Activated gamma-delta T cell (primary cell): ENCODE measurements at regions not wholly inside any gene's neighbourhood (a gene's known extent, or its start where the extent isn't known, plus 50 kb on each side); places are given as distances from the start of the nearest gene placed in this dataset.

Source experiments
- DNase-seq: peaks from one replicate; lab custom pipeline; 2025; lab: John Stamatoyannopoulos, UW

DNA sequence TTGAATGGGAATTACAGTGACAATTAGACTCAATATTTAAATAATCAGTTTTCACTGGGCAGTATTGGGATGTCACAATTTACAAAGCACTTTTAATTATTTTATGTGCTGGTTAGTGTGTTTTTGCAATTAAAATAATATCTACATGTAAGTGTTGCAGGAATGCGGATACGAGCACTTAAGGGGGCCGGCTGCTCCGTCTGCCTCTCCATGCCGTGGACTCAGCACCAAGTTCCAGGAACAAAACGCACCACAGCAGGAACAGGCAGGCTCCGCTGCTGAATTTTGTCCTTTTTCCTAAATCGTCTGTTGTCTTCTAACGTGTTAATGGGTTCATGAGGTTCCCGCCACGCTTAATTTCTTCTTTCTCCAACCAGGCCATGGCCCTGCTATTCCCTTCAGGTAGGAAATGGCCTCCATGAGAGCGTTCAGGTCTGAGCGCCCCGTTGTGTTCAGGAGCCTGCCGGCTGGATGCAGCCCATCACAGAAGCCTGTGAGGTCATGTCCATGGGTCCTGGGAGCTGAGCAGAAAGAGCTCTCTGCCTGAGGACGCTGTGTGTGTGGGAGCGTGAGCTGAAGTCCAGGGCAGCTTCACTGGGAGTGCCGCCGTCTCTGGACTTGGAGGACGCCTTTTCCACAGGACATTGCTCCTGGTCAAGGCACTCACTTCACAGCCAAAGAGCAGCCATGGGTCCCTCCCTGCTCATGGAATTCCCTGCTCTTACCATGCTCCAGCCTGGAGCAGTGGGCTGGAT is 730.3 kb downstream of the BRD1 start:
- no peak for DNase-seq

DNA sequence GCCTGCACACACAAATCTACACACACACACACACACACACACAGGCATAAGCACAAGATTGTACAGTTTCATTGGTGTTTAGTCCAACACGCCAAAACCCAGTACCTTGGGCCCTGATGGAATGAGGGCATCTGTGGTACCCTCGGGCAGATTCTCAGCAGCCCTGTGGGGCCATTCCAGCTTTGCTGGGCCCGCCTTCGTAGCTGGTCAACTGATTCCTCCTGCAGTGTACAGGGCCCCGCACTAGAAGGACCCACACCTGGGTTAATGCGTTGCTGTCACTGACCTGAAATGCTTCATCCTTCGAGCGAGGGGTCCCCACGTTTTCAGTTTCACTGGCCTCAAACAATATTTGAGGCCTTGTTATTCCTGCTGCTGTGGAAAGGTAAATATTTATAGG is 731.2 kb downstream of the BRD1 start:
- DNase-seq, result no peak

GRCh38 chr22:49095366-49095765 is 732.3 kb downstream of the BRD1 start:
- no peak for DNase-seq

DNA sequence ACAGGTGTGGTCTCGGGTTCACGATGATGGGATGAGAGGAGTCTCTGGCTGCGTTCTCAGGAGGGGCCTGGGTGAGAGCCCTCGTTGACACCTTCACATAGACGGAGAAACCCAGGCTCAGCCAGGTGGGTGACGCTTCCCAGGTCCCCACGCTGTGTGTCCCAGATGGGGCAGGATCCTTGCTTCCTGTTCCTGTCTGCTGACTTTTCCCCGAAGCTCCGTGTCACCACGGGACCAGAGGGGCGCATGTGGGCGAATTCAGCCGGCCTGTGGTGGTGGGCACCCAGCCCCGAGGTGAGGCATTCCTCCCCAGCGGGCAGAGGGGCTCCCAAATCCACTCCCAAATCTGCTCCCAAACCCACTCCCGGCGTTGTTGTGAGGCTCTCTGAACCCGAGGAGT is 732.8 kb downstream of the BRD1 start:
- DNase-seq, result no peak

DNA sequence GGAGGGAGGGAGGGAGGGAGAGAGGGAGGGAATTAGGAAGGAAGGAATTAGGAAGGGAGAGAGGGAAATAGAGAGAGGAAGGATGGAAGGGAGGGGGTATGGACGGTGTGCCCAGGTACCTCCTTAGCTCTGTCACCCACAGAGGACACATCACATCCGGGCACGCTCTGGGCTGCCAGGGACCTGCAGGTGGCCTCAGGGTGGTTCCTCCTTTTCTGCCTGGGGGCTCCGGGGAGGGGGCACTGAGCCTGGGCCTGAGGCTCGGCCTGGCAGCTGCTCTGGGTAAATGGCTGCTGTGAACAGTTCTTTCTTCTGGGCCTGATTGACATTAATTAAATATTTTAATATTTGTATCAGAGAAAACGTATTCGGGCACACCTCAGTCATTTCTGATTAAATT is 733.5 kb downstream of the BRD1 start:
- no peak for DNase-seq

GRCh38 chr22:49093192-49093880 is 734.3 kb downstream of the BRD1 start:
- DNase-seq, result no peak

DNA sequence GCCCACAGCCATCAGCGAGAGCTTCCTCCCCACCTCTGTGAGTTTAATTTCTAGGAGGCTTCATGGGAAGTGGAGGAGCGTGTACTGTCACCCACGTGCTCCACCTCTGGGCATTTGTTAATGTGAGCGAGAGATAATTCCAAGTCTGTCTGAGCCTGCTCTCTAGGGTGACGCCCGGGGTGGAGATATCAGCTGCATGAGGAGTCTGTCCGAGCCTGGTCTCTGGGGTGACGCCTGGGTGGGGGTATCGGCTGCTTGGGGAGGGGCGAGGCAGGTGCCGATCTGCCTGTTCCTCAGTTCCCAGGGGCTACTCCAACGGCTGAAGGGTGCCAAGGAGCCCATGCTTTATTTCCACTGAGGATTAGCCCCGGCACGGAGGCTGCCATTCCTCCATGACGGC is 735.0 kb downstream of the BRD1 start:
- DNase-seq, result no peak

DNA sequence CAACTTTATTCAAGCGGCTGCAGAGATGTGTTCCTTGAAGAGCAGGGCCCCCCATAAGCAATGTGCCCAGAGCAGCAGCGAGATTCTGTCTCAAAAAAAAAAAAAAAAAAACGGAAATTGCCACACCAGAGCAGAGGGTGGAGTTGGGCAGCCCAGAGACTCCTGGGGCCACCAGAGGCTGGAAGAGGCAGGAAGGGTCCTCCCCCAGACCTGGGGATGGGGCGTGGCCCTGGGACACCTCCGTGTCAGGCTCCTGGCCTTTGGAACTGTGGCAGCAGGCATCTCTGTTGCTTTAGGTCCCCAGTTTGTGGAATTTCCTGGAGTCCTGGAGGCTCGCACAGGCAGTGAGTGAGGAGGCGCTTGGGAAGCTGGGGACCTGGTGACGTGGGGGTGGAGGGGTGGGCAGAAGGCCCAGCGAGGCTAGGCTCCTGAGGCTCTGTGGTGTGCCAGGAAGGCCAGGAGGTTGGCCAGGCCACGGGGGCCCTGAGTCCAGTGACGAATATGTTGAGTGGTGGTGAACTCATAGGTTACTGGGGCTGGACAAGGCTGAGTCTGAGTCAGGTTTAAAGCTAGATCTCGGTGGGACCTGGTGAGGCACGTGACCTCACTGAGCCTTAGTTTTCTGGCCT is 735.6 kb downstream of the BRD1 start:
- DNase-seq, result no peak

DNA sequence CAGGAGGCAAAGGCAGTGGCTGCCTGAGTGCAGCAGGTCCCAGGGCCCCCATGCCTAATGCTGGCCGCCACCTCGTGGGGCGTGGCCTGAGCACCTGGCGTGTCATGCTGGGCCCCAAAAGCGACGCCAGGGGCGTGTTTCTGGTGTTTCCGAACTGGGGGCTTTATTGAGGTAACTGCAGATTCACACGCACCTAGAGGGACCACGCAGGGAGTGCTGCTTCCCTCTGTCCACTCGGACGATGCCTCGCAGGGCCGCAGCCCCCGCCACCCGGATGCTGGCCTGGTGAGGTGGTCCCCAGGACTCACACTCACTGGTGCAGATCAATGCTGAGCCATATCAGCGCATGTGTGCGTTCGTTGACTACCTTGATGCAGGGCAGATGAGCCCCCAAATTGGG is 736.2 kb downstream of the BRD1 start:
- no peak for DNase-seq

DNA sequence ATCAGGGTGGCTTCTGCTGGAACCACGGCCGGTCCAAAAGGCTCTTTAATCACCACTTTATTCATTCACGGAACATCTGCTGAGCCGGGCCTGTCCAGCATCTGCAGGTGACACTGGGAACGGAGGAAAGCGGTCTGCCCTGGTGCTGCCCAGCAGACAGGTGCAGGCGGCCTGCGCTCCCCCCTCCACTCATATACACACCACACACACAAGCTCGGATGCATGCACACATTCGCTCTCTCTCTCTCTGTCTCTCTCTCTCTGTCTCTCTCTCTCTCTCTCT is 736.9 kb downstream of the BRD1 start:
- no peak for DNase-seq

DNA sequence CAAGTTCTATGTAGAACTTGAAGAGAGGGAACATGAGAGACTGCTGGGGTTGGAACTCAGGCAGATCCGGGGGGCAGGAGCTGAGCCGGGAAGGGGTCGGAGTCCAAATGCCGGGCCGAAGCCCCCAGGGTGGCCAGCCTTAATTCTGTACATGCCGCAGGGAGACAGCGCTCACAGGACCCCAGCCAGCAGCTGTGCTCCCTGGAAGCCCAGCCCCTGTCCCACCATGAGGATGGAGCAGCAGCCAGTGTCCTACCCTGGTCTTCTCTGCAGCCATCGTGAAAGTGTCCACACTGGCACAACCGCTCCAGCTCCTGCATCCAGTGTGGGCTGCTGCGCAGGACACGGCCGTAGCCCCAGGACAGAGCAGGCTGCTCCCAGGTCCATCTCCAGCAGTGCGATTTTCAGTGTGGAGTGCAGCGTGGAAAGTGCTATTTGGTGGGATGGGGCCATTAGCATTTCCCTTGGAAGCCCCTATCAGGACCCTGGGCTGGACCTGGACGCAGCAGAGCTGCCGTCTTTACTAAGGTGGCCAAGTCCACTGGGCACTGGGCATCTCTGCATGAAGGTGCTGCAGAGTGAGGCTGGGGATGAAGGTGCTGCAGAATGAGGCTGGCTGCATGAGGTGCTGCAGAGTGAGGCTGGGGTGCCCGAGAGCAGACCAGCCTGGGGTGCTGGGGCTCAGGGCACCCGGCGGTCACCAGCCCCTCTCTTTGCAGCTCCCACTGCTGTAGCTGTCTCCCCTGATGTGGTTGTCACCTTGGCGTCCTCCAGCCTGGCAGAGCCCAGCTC is 737.4 kb downstream of the BRD1 start:
- DNase-seq, result no peak

GRCh38 chr22:49088801-49089791 is 738.6 kb downstream of the BRD1 start:
- no peak for DNase-seq

DNA sequence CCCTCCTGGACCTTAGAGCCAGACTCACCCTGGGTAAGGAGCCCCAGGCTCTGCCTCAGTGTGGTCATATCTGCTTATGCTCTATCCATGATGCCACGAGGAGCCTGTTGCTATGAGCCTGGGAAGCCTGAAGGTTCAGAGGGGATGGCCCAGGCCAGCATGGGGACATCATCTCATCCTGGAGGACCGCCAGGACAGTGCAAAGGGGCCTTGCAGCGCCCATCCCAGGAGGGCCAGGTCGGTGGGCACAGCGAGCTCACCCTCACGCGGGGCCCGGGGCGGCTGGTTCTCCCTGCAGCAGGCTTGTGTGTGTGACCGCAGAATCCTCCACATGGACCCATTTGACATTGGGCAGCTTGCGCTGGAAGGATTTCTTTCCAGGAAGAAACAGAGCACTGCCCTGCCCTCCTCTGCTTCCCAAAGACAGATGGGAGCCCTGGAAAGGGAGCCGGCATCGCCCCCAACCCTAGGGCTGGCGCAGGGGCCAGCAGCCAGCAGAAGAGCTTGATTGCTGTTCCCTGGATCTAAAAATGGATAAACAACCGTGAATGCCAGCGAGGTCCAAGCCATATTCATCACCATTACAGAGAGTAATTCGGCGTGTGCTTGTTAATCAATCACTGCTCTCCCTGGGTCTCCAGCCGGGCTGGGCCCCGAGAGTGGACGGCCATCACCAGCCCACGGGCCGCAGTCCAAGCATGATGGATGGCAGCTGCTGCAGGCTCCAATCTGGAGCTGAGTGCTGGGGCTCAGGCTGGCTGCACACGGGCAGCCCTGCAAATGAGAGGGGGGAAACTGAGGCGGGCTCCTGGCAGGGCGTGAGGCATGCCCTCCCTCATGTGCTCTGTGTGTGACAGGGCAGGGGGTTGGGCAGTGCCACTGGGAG is 739.7 kb downstream of the BRD1 start:
- no peak for DNase-seq

- DNase-seq, result no peak
These were observed 740.5 kb downstream of the BRD1 start for GRCh38 chr22:49087198-49087597.

DNA sequence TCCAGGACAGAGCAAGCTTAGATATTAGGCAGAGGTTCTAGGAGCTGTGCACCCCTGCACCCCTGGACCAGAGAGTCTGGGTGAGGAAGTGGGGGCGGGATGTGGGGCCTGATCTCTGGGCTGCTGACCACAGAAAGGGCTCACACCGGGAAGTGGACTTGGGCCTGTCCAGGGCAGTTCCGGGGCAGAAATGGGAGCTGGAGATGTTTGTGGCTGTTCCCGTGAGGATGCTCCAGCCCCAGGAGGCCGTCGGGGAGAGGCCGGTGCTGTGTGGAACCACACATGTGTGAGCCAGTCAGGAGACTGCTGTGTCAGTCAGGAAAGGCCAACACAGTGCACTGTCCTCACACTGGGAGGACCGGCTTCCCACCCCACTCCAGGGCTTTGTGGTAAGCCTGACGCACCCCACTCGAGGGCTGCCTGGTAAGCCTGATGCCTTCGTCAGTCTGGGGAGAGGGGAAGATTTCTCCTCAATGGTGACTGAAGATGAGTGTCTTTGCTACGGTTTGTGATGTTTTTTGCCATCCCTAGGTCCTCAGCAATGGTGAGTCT is 741.0 kb downstream of the BRD1 start:
- no peak for DNase-seq

- DNase-seq, result no peak
These were observed 741.5 kb downstream of the BRD1 start for GRCh38 chr22:49086181-49086580.

DNA sequence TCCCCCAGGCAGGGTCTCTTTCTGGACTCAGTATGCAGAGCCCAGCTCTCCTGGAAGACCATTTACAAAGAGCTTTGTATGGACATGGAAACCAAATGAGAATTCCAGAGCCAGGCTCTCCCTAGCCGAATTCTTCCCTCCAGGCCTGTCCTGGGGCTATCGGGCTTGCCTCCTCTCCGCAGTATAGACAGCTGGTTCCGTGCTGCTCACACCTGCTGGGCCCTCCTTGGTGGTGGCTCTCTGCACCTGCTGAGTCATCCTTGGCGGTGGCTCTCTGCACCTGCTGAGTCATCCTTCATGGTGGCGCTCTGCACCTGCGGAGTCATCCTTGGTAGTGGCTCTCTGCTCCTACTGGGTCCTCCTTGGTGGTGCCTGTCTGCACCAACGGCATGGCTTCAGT is 743.5 kb downstream of the BRD1 start:
- DNase-seq, result no peak

DNA sequence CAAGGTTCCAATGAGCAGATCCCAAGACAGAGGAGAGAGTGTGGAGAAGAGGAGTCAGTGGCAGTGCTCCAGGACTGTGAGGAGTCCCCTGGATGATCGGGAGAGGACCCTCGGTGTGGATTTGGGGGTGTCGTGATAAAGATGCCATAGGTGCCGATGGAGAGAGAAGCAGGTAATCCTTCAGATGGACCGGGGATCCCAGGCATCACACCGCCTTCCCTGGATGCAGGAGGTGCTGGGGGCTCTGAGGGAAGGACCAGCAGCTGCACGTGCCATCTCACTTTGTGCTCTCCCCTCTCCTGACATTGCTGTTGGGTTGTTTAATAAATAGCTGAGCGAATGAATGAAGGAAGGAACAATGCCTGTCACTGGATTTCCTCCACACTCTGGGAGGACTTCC is 744.1 kb downstream of the BRD1 start:
- DNase-seq, result no peak

DNA sequence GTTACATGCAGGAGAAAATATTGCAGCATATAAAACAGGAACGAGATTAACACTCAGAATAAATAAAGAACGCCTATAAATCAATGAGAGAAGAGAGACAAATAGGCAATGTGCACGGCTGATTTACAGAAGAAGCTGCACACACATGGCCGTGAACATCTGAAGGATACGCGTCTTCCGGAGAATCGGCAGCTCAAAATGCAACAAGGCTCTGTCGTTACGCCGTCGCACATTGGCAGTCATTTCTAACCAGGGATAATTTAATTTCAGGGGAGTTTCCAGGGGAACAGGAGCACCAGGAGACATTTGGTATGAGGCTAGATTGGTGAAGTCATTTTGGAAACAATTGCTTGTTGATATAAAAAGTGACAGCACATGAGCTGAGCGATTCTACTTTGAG is 745.2 kb downstream of the BRD1 start:
- DNase-seq, result no peak

DNA sequence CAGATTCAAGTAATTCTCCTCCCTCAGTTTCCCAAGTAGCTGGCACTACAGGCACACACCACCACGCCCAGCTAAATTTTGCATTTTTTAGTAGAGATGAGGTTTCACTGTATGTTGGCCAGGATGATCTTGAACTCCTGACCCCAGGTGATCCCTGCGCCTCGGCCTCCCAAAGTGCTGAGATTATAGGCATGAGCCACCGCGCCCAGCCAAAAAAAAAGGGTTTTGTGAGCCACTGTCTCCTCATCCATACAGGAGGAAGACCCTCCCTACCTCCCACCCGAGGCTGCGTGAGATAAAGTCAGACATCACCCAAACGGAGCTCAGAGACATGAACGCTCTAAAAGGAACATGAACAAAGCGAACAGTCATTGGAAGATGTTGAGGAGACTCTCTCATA is 745.7 kb downstream of the BRD1 start:
- no peak for DNase-seq
